Endothelial cell (in vitro differentiated cells): ENCODE measurements at regions not wholly inside any gene's neighbourhood (a gene's known extent, or its start where the extent isn't known, plus 50 kb on each side); places are given as distances from the start of the nearest gene placed in this dataset.

Experiments used
- DNase-seq: peaks from one replicate; pipeline ENCODE4 v3.0.0; 2021; ENCODE audit warnings: low spot score
- H3K27ac Mint-ChIP-seq: one replicate; pipeline ENCODE4 v1.8.0; 2021; ENCODE audit warnings: mixed read lengths, inconsistent platforms; ENCODE audit not compliant: unreplicated experiment
- H3K27me3 Mint-ChIP-seq: one replicate; pipeline ENCODE4 v1.8.0; 2021; ENCODE audit warnings: mild to moderate bottlenecking, moderate library complexity, mixed read lengths, inconsistent platforms; ENCODE audit not compliant: unreplicated experiment
- H3K36me3 Mint-ChIP-seq: one replicate; pipeline ENCODE4 v1.8.0; 2021; ENCODE audit warnings: mild to moderate bottlenecking, low read depth, mixed read lengths, inconsistent platforms; ENCODE audit not compliant: unreplicated experiment
- H3K4me1 Mint-ChIP-seq: one replicate; pipeline ENCODE4 v1.8.0; 2021; ENCODE audit warnings: mild to moderate bottlenecking, mixed read lengths, inconsistent platforms; ENCODE audit not compliant: unreplicated experiment
- H3K4me3 Mint-ChIP-seq: one replicate; pipeline ENCODE4 v1.8.0; 2021; ENCODE audit warnings: mild to moderate bottlenecking, mixed read lengths, inconsistent platforms; ENCODE audit not compliant: unreplicated experiment
- H3K9me3 Mint-ChIP-seq: one replicate; pipeline ENCODE4 v1.8.0; 2021; ENCODE audit warnings: mixed read lengths, inconsistent platforms; ENCODE audit not compliant: unreplicated experiment
- TF ChIP-seq, protein P1 (sequence below): fragments of 200-600 bp; sonication (generic); IDR thresholded peaks from one replicate; pipeline ENCODE4 v1.5.0; 2021; ENCODE audit warnings: antibody characterized with exemption; ENCODE audit not compliant: unreplicated experiment

GRCh38 chr12:73076760-73077159, 804.6 kb downstream of the TRHDE start:
- no peaks in the 10 kb centered on the region for H3K4me1 Mint-ChIP-seq
- no peaks in the 10 kb centered on the region for H3K27me3 Mint-ChIP-seq
- no peak for DNase-seq
- no peak overlapping the region for H3K4me3 Mint-ChIP-seq
- H3K36me3 Mint-ChIP-seq: no peaks in the 10 kb centered on the region
- H3K27ac Mint-ChIP-seq: no peak overlapping the region
- no peaks in the 10 kb centered on the region for H3K9me3 Mint-ChIP-seq
- TF ChIP-seq, protein P1, sequence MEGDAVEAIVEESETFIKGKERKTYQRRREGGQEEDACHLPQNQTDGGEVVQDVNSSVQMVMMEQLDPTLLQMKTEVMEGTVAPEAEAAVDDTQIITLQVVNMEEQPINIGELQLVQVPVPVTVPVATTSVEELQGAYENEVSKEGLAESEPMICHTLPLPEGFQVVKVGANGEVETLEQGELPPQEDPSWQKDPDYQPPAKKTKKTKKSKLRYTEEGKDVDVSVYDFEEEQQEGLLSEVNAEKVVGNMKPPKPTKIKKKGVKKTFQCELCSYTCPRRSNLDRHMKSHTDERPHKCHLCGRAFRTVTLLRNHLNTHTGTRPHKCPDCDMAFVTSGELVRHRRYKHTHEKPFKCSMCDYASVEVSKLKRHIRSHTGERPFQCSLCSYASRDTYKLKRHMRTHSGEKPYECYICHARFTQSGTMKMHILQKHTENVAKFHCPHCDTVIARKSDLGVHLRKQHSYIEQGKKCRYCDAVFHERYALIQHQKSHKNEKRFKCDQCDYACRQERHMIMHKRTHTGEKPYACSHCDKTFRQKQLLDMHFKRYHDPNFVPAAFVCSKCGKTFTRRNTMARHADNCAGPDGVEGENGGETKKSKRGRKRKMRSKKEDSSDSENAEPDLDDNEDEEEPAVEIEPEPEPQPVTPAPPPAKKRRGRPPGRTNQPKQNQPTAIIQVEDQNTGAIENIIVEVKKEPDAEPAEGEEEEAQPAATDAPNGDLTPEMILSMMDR: no peak

GRCh38 chr12:73083736-73084135, 811.6 kb downstream of the TRHDE start:
- TF ChIP-seq, protein P1: no peak

DNA sequence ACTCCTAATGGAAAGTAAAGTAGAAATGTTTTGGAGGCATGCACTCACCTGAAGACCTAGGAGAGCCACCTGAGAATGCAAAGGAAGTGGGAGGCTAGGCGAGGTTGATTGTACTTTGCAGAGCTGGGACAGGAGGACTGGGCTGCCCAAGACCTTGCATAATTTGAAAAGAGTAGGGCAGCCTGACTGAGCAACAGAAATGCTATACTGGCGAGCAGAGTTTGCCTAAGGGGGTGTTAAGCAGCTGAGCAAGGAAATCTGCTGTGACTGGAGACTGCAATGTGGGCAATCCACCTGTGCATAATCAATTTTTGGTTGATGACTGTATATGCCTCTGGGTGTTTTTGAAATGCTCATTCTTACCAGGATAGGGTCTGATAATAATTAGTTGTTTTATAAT, 834.1 kb downstream of the TRHDE start:
- no peak for DNase-seq
- Mint-ChIP-seq H3K4me3 (no peak overlapping the region), H3K4me1 (no peaks in the 10 kb centered on the region), H3K9me3 (no peaks in the 10 kb centered on the region), H3K36me3 (no peaks in the 10 kb centered on the region), H3K27ac (no peak overlapping the region), H3K27me3 (no peaks in the 10 kb centered on the region)
- TF ChIP-seq, protein P1: no peak

More at GRCh38 chr12:73083736-73084135, 811.6 kb downstream of the TRHDE start:
- no peak overlapping the region for H3K4me3 Mint-ChIP-seq
- no peaks in the 10 kb centered on the region for H3K4me1 Mint-ChIP-seq
- H3K27me3 Mint-ChIP-seq: no peaks in the 10 kb centered on the region
- H3K9me3 Mint-ChIP-seq: no peaks in the 10 kb centered on the region
- H3K36me3 Mint-ChIP-seq: no peaks in the 10 kb centered on the region
- H3K27ac Mint-ChIP-seq: no peak overlapping the region
- DNase-seq: no peak

GRCh38 chr12:73106896-73107295, 834.7 kb downstream of the TRHDE start:
- H3K9me3 Mint-ChIP-seq: no peaks in the 10 kb centered on the region
- no peak for DNase-seq
- no peak overlapping the region for H3K27ac Mint-ChIP-seq
- TF ChIP-seq, protein P1: no peak
- no peaks in the 10 kb centered on the region for H3K4me1 Mint-ChIP-seq
- H3K4me3 Mint-ChIP-seq: no peak overlapping the region
- no peaks in the 10 kb centered on the region for H3K27me3 Mint-ChIP-seq
- no peaks in the 10 kb centered on the region for H3K36me3 Mint-ChIP-seq

DNA sequence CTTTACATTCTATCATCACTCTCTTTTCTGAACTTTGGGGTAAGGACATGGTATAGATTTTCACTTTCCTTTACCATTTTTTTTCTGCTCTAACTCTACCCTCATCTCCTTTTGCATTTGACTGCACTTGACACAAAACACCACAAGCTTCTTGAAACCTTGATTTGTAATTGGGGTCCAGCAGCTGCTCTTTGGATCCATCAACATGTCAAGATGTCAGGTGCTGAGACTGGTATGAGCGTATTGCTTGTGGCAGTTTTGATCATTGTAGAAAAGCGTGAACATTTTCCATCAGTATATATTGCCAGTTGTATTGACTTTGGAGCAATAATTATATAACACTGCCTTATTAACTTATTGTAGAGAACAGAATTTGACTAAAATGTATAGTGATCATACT, 838.6 kb downstream of the TRHDE start:
- no peaks in the 10 kb centered on the region for H3K9me3 Mint-ChIP-seq
- no peaks in the 10 kb centered on the region for H3K36me3 Mint-ChIP-seq
- no peaks in the 10 kb centered on the region for H3K27me3 Mint-ChIP-seq
- TF ChIP-seq, protein P1: no peak
- H3K4me3 Mint-ChIP-seq: no peak overlapping the region
- no peak overlapping the region for H3K27ac Mint-ChIP-seq
- no peak for DNase-seq
- H3K4me1 Mint-ChIP-seq: no peaks in the 10 kb centered on the region
